A673 (cell line): ENCODE measurements at regions not wholly inside any gene's neighbourhood (a gene's known extent, or its start where the extent isn't known, plus 50 kb on each side); places are given as distances from the start of the nearest gene placed in this dataset.

ENCODE experiments used
- CTCF ChIP-seq: fragments of 300-800, 200-600 bp; sonication (generic); conservative IDR thresholded peaks from 2 replicates; pipeline ENCODE4 v1.5.1; 2017; ENCODE audit warnings: low read depth, mild to moderate bottlenecking, antibody characterized with exemption, low read length, moderate library complexity, mixed read lengths
- EZH2 ChIP-seq: fragments of 200-600 bp; sonication (generic); IDR thresholded peaks from 2 replicates; pipeline ENCODE4 v1.6.1; 2017; ENCODE audit warnings: borderline replicate concordance, low read depth, mild to moderate bottlenecking, mixed read lengths, antibody characterized with exemption, low read length; ENCODE audit not compliant: poor library complexity, severe bottlenecking

- TF ChIP-seq CTCF (no peak), EZH2 (no peak)
Observed at GRCh38 chr9:108039012-108039411, 549.4 kb upstream of the KLF4 start.
